Naive thymus-derived CD4-positive, alpha-beta T cell (primary cell): ENCODE measurements at regions not wholly inside any gene's neighbourhood (a gene's known extent, or its start where the extent isn't known, plus 50 kb on each side); places are given as distances from the start of the nearest gene placed in this dataset.

Experiments used
- ATAC-seq: fragments of 150-1000 bp; cut with Tn5 transposase; 2 replicates; pipeline ENCODE4 v1.10.0; 2021; ENCODE audit warnings: mild to moderate bottlenecking, moderate library complexity
- CTCF ChIA-PET: fragments of 350-600 bp; sonication (Branson Sonifier 250); formaldehyde crosslinking; loops from one replicate; lab custom pipeline; 2021; ENCODE audit warnings: antibody characterized with exemption; lab: Charles Lee
- POLR2A ChIA-PET: fragments of 350-600 bp; sonication (Branson Sonifier 250); formaldehyde crosslinking; loops from one replicate; lab custom pipeline; 2021; ENCODE audit warnings: antibody characterized with exemption, inconsistent platforms; lab: Charles Lee
- DNase-seq, 9 donors: peaks; one replicate each; pipeline versions ENCODE4 v3.0.0 to v3.0.0-alpha.2; 2020 to 2022; ENCODE audit warnings: mixed read lengths in 1 of 9
- H3K27ac ChIP-seq: one replicate; pipeline ENCODE4 v1.7.0; 2013; ENCODE audit warnings: mild to moderate bottlenecking, low read depth, low read length, moderate library complexity
- H3K27me3 ChIP-seq, 2 donors: one replicate each; pipeline ENCODE4 v1.7.0; 2013; ENCODE audit warnings: low read length in 2 of 2, mild to moderate bottlenecking in 2 of 2, moderate library complexity in 2 of 2; ENCODE audit not compliant: control insufficient read depth in 2 of 2, insufficient read depth in 2 of 2
- H3K36me3 ChIP-seq, 3 experiments: 1 replicate in 2 of 3; 2 replicates in 1 of 3; pipeline ENCODE4 v1.7.0; 2013; ENCODE audit warnings: low read length in 3 of 3, mild to moderate bottlenecking in 3 of 3, moderate library complexity in 1 of 3; ENCODE audit not compliant: insufficient read depth in 3 of 3, control insufficient read depth in 2 of 3
- H3K4me1 ChIP-seq, 2 donors: one replicate each; pipeline ENCODE4 v1.7.0; 2013; ENCODE audit warnings: low read length in 2 of 2, mild to moderate bottlenecking in 2 of 2, moderate library complexity in 1 of 2; ENCODE audit not compliant: control insufficient read depth in 2 of 2, insufficient read depth in 2 of 2
- H3K4me3 ChIP-seq: 2 replicates; pipeline ENCODE4 v1.7.0; 2013; ENCODE audit warnings: mild to moderate bottlenecking, low read length
- H3K9me3 ChIP-seq, 3 experiments: 1 replicate in 2 of 3; 2 replicates in 1 of 3; pipeline ENCODE4 v1.7.0; 2013; ENCODE audit warnings: low read length in 3 of 3; ENCODE audit not compliant: control insufficient read depth in 2 of 3
- H3K27ac Mint-ChIP-seq, 9 donors: one replicate each; pipeline ENCODE4 v1.8.0; 2020 to 2022; ENCODE audit warnings: mixed read lengths in 9 of 9, mild to moderate bottlenecking in 8 of 9, moderate library complexity in 5 of 9, inconsistent platforms in 2 of 9
- H3K27me3 Mint-ChIP-seq, 5 donors: one replicate each; pipeline ENCODE4 v1.8.0; 2021 to 2022; ENCODE audit warnings: mixed read lengths in 5 of 5, mild to moderate bottlenecking in 1 of 5
- H3K36me3 Mint-ChIP-seq, 5 donors: one replicate each; pipeline ENCODE4 v1.8.0; 2020 to 2022; ENCODE audit warnings: mixed read lengths in 5 of 5, mild to moderate bottlenecking in 3 of 5, inconsistent platforms in 1 of 5
- H3K4me1 Mint-ChIP-seq, 7 donors: one replicate each; pipeline ENCODE4 v1.8.0; 2020 to 2022; ENCODE audit warnings: mixed read lengths in 7 of 7, mild to moderate bottlenecking in 3 of 7, inconsistent platforms in 1 of 7
- H3K4me3 Mint-ChIP-seq, 10 donors: one replicate each; pipeline ENCODE4 v1.8.0; 2020 to 2022; ENCODE audit warnings: mild to moderate bottlenecking in 10 of 10, mixed read lengths in 10 of 10, moderate library complexity in 6 of 10, inconsistent platforms in 2 of 10
- H3K9me3 Mint-ChIP-seq, 11 donors: one replicate each; pipeline ENCODE4 v1.8.0; 2020 to 2022; ENCODE audit warnings: mixed read lengths in 11 of 11, mild to moderate bottlenecking in 4 of 11, inconsistent platforms in 1 of 11, moderate library complexity in 1 of 11
- intact Hi-C, 2 donors: fragments of 100-400 bp; cut with micrococcal nuclease; formaldehyde crosslinking; loops; one replicate each; pipeline ENCODE4 v1.15.1; 2023

GRCh38 chr16:85162478-85163277 lies 50.4 kb upstream of the CIBAR2 start:
- H3K27ac ChIP-seq, result no peak overlapping the region
- Mint-ChIP-seq H3K36me3 (no peaks in the 10 kb centered on the region), H3K4me1 (peaks cover 6 to 12% (median 7%) of the 10 kb centered on the region in 7 donors), H3K4me3 (no peak overlapping the region), H3K9me3 (no peaks in the 10 kb centered on the region), H3K27me3 (peaks cover 5 to 22% (median 9%) of the 10 kb centered on the region in 5 donors), H3K27ac (no peak overlapping the region)
- H3K4me3 ChIP-seq, result no peak overlapping the region
- CTCF ChIA-PET, result no interaction called here
- H3K36me3 ChIP-seq, result no peaks in the 10 kb centered on the region
- H3K27me3 ChIP-seq, result no peaks in the 10 kb centered on the region
- DNase-seq (no peak), ATAC-seq (no peak)
- H3K4me1 ChIP-seq, result peaks cover 0 to 6% of the 10 kb centered on the region in 2 donors
- POLR2A ChIA-PET, result no interaction called here
- intact Hi-C loops, result no loop called here
- no peaks in the 10 kb centered on the region for H3K9me3 ChIP-seq

- Histone ChIP-seq H3K9me3 (no peaks in the 10 kb centered on the region), H3K4me3 (no peak overlapping the region), H3K27ac (no peak overlapping the region), H3K27me3 (no peaks in the 10 kb centered on the region), H3K36me3 (no peaks in the 10 kb centered on the region), H3K4me1 (no peaks in the 10 kb centered on the region)
- Mint-ChIP-seq H3K4me3 (no peak overlapping the region), H3K4me1 (peaks cover 0 to 6% (median 0%) of the 10 kb centered on the region in 7 donors), H3K27ac (no peak overlapping the region), H3K9me3 (no peaks in the 10 kb centered on the region), H3K27me3 (peaks cover 10 to 28% (median 17%) of the 10 kb centered on the region in 5 donors), H3K36me3 (no peaks in the 10 kb centered on the region)
- DNase-seq, result no peak
- ChIA-PET CTCF (interaction anchor here (0.7 kb wide), 1 partner anchor 77 kb away, joined by 3 read pairs; no protein-coding TSS in a partner anchor), POLR2A (no interaction called here)
- no peak for ATAC-seq
- intact Hi-C loops, result no loop called here
These were observed 51.2 kb upstream of the CIBAR2 start for GRCh38 chr16:85163278-85164112.

GRCh38 chr16:85164431-85164830 lies 52.2 kb upstream of the CIBAR2 start:
- ChIA-PET POLR2A (no interaction called here), CTCF (no interaction called here)
- no peak overlapping the region for H3K4me3 Mint-ChIP-seq

GRCh38 chr16:85164838-85165516 lies 52.7 kb upstream of the CIBAR2 start:
- Mint-ChIP-seq H3K4me1 (peaks cover 0 to 4% (median 0%) of the 10 kb centered on the region in 7 donors), H3K9me3 (no peaks in the 10 kb centered on the region), H3K36me3 (no peaks in the 10 kb centered on the region), H3K27me3 (peaks cover 10 to 32% (median 18%) of the 10 kb centered on the region in 5 donors), H3K27ac (peak overlapping the region in 1 of 9 donors; percentile 27), H3K4me3 (no peak overlapping the region)
- intact Hi-C loops, result no loop called here
- no peak for DNase-seq
- no peak overlapping the region for H3K4me3 ChIP-seq
- ChIA-PET CTCF (no interaction called here), POLR2A (no interaction called here)
- ATAC-seq, result no peak
- H3K27ac ChIP-seq, result no peak overlapping the region
- no peaks in the 10 kb centered on the region for H3K27me3 ChIP-seq
- H3K36me3 ChIP-seq, result no peaks in the 10 kb centered on the region
- H3K9me3 ChIP-seq, result no peaks in the 10 kb centered on the region
- no peaks in the 10 kb centered on the region for H3K4me1 ChIP-seq

More at GRCh38 chr16:85164431-85164830, 52.2 kb upstream of the CIBAR2 start:
- peak overlapping the region in 1 of 9 donors; percentile 27 for H3K27ac Mint-ChIP-seq
- no peaks in the 10 kb centered on the region for H3K4me1 ChIP-seq
- DNase-seq, result no peak
- ATAC-seq, result no peak
- no peaks in the 10 kb centered on the region for H3K9me3 Mint-ChIP-seq
- peaks cover 0 to 4% (median 0%) of the 10 kb centered on the region in 7 donors for H3K4me1 Mint-ChIP-seq
- H3K36me3 Mint-ChIP-seq, result no peaks in the 10 kb centered on the region
- H3K9me3 ChIP-seq, result no peaks in the 10 kb centered on the region
- no peaks in the 10 kb centered on the region for H3K36me3 ChIP-seq
- no peaks in the 10 kb centered on the region for H3K27me3 ChIP-seq
- no peak overlapping the region for H3K4me3 ChIP-seq
- no peak overlapping the region for H3K27ac ChIP-seq
- intact Hi-C loops, result no loop called here
- peaks cover 10 to 32% (median 18%) of the 10 kb centered on the region in 5 donors for H3K27me3 Mint-ChIP-seq

GRCh38 chr16:85165781-85166180 lies 53.5 kb upstream of the CIBAR2 start:
- H3K4me3 ChIP-seq, result no peak overlapping the region
- no peaks in the 10 kb centered on the region for H3K36me3 Mint-ChIP-seq
- no peak overlapping the region for H3K27ac Mint-ChIP-seq
- intact Hi-C loops, result no loop called here
- CTCF ChIA-PET, result no interaction called here
- no peaks in the 10 kb centered on the region for H3K36me3 ChIP-seq
- H3K27me3 Mint-ChIP-seq, result peaks cover 10 to 35% (median 18%) of the 10 kb centered on the region in 5 donors
- DNase-seq (no peak), ATAC-seq (no peak)
- H3K27me3 ChIP-seq, result no peaks in the 10 kb centered on the region
- H3K27ac ChIP-seq, result no peak overlapping the region
- peaks cover 0 to 4% (median 0%) of the 10 kb centered on the region in 7 donors for H3K4me1 Mint-ChIP-seq
- POLR2A ChIA-PET, result no interaction called here
- H3K4me1 ChIP-seq, result no peaks in the 10 kb centered on the region
- H3K9me3 Mint-ChIP-seq, result no peaks in the 10 kb centered on the region
- no peaks in the 10 kb centered on the region for H3K9me3 ChIP-seq
- H3K4me3 Mint-ChIP-seq, result no peak overlapping the region

- ATAC-seq (no peak), DNase-seq (no peak)
- H3K9me3 Mint-ChIP-seq, result no peaks in the 10 kb centered on the region
- no peaks in the 10 kb centered on the region for H3K9me3 ChIP-seq
- peaks cover 11 to 39% (median 20%) of the 10 kb centered on the region in 5 donors for H3K27me3 Mint-ChIP-seq
- no peak overlapping the region for H3K4me3 ChIP-seq
- H3K36me3 ChIP-seq, result no peaks in the 10 kb centered on the region
- H3K36me3 Mint-ChIP-seq, result no peaks in the 10 kb centered on the region
- ChIA-PET POLR2A (no interaction called here), CTCF (no interaction called here)
- no peak overlapping the region for H3K27ac Mint-ChIP-seq
- intact Hi-C loops, result no loop called here
- no peak overlapping the region for H3K4me3 Mint-ChIP-seq
- H3K4me1 Mint-ChIP-seq, result peaks cover 0 to 4% (median 0%) of the 10 kb centered on the region in 7 donors
- no peak overlapping the region for H3K27ac ChIP-seq
- no peaks in the 10 kb centered on the region for H3K4me1 ChIP-seq
- no peaks in the 10 kb centered on the region for H3K27me3 ChIP-seq
These were observed 54.0 kb upstream of the CIBAR2 start for GRCh38 chr16:85166281-85166680.
